Gastrocnemius medialis (tissue), 4 donors: ENCODE measurements at regions not wholly inside any gene's neighbourhood (a gene's known extent, or its start where the extent isn't known, plus 50 kb on each side); places are given as distances from the start of the nearest gene placed in this dataset.

Source experiments
- CTCF ChIP-seq, 5 experiments: fragments of 450-650 bp in 3 of 5; fragments of 200-600 bp in 2 of 5; sonication (generic) in 2 of 5; IDR thresholded peaks in 4 of 5; conservative IDR thresholded peaks in 1 of 5; 1 replicate in 4 of 5; 2 replicates in 1 of 5; pipeline ENCODE4 v1.5.1; 2016 to 2019; ENCODE audit warnings: antibody characterized with exemption in 5 of 5, mild to moderate bottlenecking in 3 of 5, moderate library complexity in 3 of 5
- POLR2A ChIP-seq, 2 donors: fragments of 450-650 bp; IDR thresholded peaks; one replicate each; pipeline ENCODE4 v1.6.1; 2017; ENCODE audit warnings: antibody characterized with exemption in 2 of 2, mild to moderate bottlenecking in 2 of 2, moderate library complexity in 2 of 2

GRCh38 chr22:47853750-47854149, 1091.3 kb downstream of the TBC1D22A start:
- TF ChIP-seq CTCF (IDR thresholded peaks at IDR 0.05 in 4 of 5, conservative IDR thresholded peaks at IDR 0.05 in 1 of 5) (no peak), POLR2A (IDR thresholded peaks at IDR 0.05) (no peak)
